GM19395 (cell line): ENCODE measurements at regions not wholly inside any gene's neighbourhood (a gene's known extent, or its start where the extent isn't known, plus 50 kb on each side); places are given as distances from the start of the nearest gene placed in this dataset.
A peak's percentile ranks its signal among the peaks of the same experiment; 100 is the strongest.

ENCODE experiments used
- ATAC-seq: cut with Tn5 transposase; IDR thresholded peaks from one replicate; pipeline ENCODE4 v1.9.1; 2021; ENCODE audit warnings: mild to moderate bottlenecking, moderate library complexity; ENCODE audit not compliant: unreplicated experiment

- no peak for ATAC-seq
Measured at GRCh38 chr2:147482916-147483669, 361.7 kb upstream of the ACVR2A start.

GRCh38 chr2:147482111-147482895 lies 362.5 kb upstream of the ACVR2A start:
- ATAC-seq, result no peak

GRCh38 chr2:147479358-147479757 lies 365.5 kb upstream of the ACVR2A start:
- ATAC-seq, result no peak

GRCh38 chr2:147473075-147473474 lies 371.8 kb upstream of the ACVR2A start:
- ATAC-seq, result no peak

- ATAC-seq, result no peak
Measured at GRCh38 chr2:147471126-147471525, 373.7 kb upstream of the ACVR2A start.

GRCh38 chr2:147469471-147469870 lies 375.4 kb upstream of the ACVR2A start:
- ATAC-seq, result no peak

GRCh38 chr2:147468963-147469362 lies 375.9 kb upstream of the ACVR2A start:
- ATAC-seq, result no peak

GRCh38 chr2:147468349-147468748 lies 376.5 kb upstream of the ACVR2A start:
- ATAC-seq, result no peak

GRCh38 chr2:147467441-147467840 lies 377.4 kb upstream of the ACVR2A start:
- no peak for ATAC-seq

GRCh38 chr2:147464737-147465357 lies 380.0 kb upstream of the ACVR2A start:
- ATAC-seq, result no peak

GRCh38 chr2:147463881-147464520 lies 380.8 kb upstream of the ACVR2A start:
- ATAC-seq, result peak; percentile 93

GRCh38 chr2:147460155-147460554 lies 384.7 kb upstream of the ACVR2A start:
- ATAC-seq, result no peak

- ATAC-seq, result no peak
Measured at GRCh38 chr2:147456779-147457178, 388.1 kb upstream of the ACVR2A start.

GRCh38 chr2:147451902-147452515 lies 392.8 kb upstream of the ACVR2A start:
- no peak for ATAC-seq

- ATAC-seq, result no peak
Measured at GRCh38 chr2:147450661-147451510, 393.9 kb upstream of the ACVR2A start.

- no peak for ATAC-seq
Measured at GRCh38 chr2:147449323-147449991, 395.4 kb upstream of the ACVR2A start.

- no peak for ATAC-seq
Measured at GRCh38 chr2:147442816-147443215, 402.0 kb upstream of the ACVR2A start.

GRCh38 chr2:147441182-147441581 lies 403.6 kb upstream of the ACVR2A start:
- ATAC-seq, result no peak

GRCh38 chr2:147440734-147441133 lies 404.1 kb upstream of the ACVR2A start:
- ATAC-seq, result no peak
